Testis (tissue), 2 donors: ENCODE measurements at regions not wholly inside any gene's neighbourhood (a gene's known extent, or its start where the extent isn't known, plus 50 kb on each side); places are given as distances from the start of the nearest gene placed in this dataset.

Experiments
- POLR2A ChIP-seq: fragments of 450-650 bp; IDR thresholded peaks from one replicate; pipeline ENCODE4 v1.6.1; 2017; ENCODE audit warnings: antibody characterized with exemption, mild to moderate bottlenecking, moderate library complexity
- TF ChIP-seq, protein P1 (sequence below), 3 experiments: fragments of 450-650 bp in 2 of 3; fragments of 200-600 bp in 1 of 3; sonication (generic) in 1 of 3; IDR thresholded peaks; one replicate each; pipeline ENCODE4 v1.5.1; 2016 to 2019; ENCODE audit warnings: antibody characterized with exemption in 3 of 3, mild to moderate bottlenecking in 2 of 3, moderate library complexity in 1 of 3

GRCh38 chr1:232487236-232487635, 142.7 kb downstream of the SIPA1L2 start:
- TF ChIP-seq, protein P1, sequence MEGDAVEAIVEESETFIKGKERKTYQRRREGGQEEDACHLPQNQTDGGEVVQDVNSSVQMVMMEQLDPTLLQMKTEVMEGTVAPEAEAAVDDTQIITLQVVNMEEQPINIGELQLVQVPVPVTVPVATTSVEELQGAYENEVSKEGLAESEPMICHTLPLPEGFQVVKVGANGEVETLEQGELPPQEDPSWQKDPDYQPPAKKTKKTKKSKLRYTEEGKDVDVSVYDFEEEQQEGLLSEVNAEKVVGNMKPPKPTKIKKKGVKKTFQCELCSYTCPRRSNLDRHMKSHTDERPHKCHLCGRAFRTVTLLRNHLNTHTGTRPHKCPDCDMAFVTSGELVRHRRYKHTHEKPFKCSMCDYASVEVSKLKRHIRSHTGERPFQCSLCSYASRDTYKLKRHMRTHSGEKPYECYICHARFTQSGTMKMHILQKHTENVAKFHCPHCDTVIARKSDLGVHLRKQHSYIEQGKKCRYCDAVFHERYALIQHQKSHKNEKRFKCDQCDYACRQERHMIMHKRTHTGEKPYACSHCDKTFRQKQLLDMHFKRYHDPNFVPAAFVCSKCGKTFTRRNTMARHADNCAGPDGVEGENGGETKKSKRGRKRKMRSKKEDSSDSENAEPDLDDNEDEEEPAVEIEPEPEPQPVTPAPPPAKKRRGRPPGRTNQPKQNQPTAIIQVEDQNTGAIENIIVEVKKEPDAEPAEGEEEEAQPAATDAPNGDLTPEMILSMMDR (IDR thresholded peaks at IDR 0.05) = no peak
- TF ChIP-seq POLR2A = no peak
